GM19240 (cell line): ENCODE measurements at regions not wholly inside any gene's neighbourhood (a gene's known extent, or its start where the extent isn't known, plus 50 kb on each side); places are given as distances from the start of the nearest gene placed in this dataset.

Experiments
- DNase-seq: peaks from one replicate; pipeline ENCODE4 v3.0.0; 2011; ENCODE audit warnings: low spot score; ENCODE audit not compliant: insufficient read length

- no peak for DNase-seq
Observed at GRCh38 chr1:117678246-117678977, 72.6 kb downstream of the TENT5C start.

GRCh38 chr1:117679299-117679698, 73.5 kb downstream of the TENT5C start:
- DNase-seq = no peak

GRCh38 chr1:117679868-117680267, 74.0 kb downstream of the TENT5C start:
- DNase-seq = no peak

GRCh38 chr1:117680316-117681002, 74.6 kb downstream of the TENT5C start:
- DNase-seq = no peak

- DNase-seq = no peak
Observed at GRCh38 chr1:117681093-117681900, 75.4 kb downstream of the TENT5C start.

GRCh38 chr1:117681901-117682250, 76.0 kb downstream of the TENT5C start:
- DNase-seq = no peak

- DNase-seq = no peak
Observed at GRCh38 chr1:117682372-117682771, 76.5 kb downstream of the TENT5C start.

- DNase-seq = no peak
Observed at GRCh38 chr1:117683571-117684285, 77.9 kb downstream of the TENT5C start.

- no peak for DNase-seq
Observed at GRCh38 chr1:117685936-117686806, 80.3 kb downstream of the TENT5C start.

- no peak for DNase-seq
Observed at GRCh38 chr1:117686907-117687306, 81.1 kb downstream of the TENT5C start.

- no peak for DNase-seq
Observed at GRCh38 chr1:117689997-117690625, 84.3 kb downstream of the TENT5C start.

GRCh38 chr1:117691942-117692341, 86.1 kb downstream of the TENT5C start:
- DNase-seq = no peak

GRCh38 chr1:117694543-117694942, 88.7 kb downstream of the TENT5C start:
- DNase-seq = no peak

- no peak for DNase-seq
Observed at GRCh38 chr1:117695796-117696490, 90.1 kb downstream of the TENT5C start.

GRCh38 chr1:117696561-117696960, 90.7 kb downstream of the TENT5C start:
- no peak for DNase-seq

- no peak for DNase-seq
Observed at GRCh38 chr1:117697220-117697781, 91.5 kb downstream of the TENT5C start.

- no peak for DNase-seq
Observed at GRCh38 chr1:117698398-117699160, 92.7 kb downstream of the TENT5C start.

- no peak for DNase-seq
Observed at GRCh38 chr1:117699953-117700352, 94.1 kb downstream of the TENT5C start.
